Right lobe of liver (tissue), 6 donors: ENCODE measurements at regions not wholly inside any gene's neighbourhood (a gene's known extent, or its start where the extent isn't known, plus 50 kb on each side); places are given as distances from the start of the nearest gene placed in this dataset.

Experiments used
- ATAC-seq, 4 donors: fragments of 200-7000 bp; cut with Tn5 transposase; one replicate each; pipeline ENCODE4 v1.9.1; 2020; ENCODE audit warnings: mild to moderate bottlenecking in 4 of 4, moderate library complexity in 4 of 4
- DNase-seq, 3 donors: peaks; one replicate each; pipeline ENCODE4 v3.0.0-alpha.2; 2020
- H3K27ac ChIP-seq, 3 donors: fragments of 200-600 bp; one replicate each; pipeline ENCODE4 v1.8.0; 2022
- H3K27me3 ChIP-seq, 2 donors: fragments of 200-600 bp; one replicate each; pipeline ENCODE4 v1.8.0; 2022
- H3K36me3 ChIP-seq, 4 donors: fragments of 200-600 bp; sonication (generic) in 1 of 4; one replicate each; pipeline versions ENCODE4 v1.5.1 to v1.8.0; 2017 to 2022; ENCODE audit warnings: control low read depth in 1 of 4
- H3K4me1 ChIP-seq, 4 donors: fragments of 200-600 bp; sonication (generic) in 1 of 4; one replicate each; pipeline versions ENCODE4 v1.5.1 to v1.8.0; 2017 to 2022; ENCODE audit warnings: control low read depth in 1 of 4
- H3K4me3 ChIP-seq, 3 donors: fragments of 200-600 bp; one replicate each; pipeline ENCODE4 v1.8.0; 2022
- H3K9me3 ChIP-seq, 4 donors: fragments of 200-600 bp; sonication (generic) in 1 of 4; one replicate each; pipeline versions ENCODE4 v1.5.1 to v1.8.0; 2017 to 2022; ENCODE audit warnings: control low read depth in 1 of 4
- CTCF ChIP-seq, 4 donors: fragments of 200-600 bp in 3 of 4; fragments of 450-650 bp in 1 of 4; IDR thresholded peaks; one replicate each; pipeline versions ENCODE4 v1.5.1 to v1.8.0; 2016 to 2022; ENCODE audit warnings: antibody characterized with exemption in 4 of 4, mild to moderate bottlenecking in 2 of 4
- POLR2A ChIP-seq: fragments of 450-650 bp; IDR thresholded peaks from one replicate; pipeline ENCODE4 v1.6.1; 2017; ENCODE audit warnings: antibody characterized with exemption, mild to moderate bottlenecking
- WGBS: methylation state at CpG from one replicate; pipeline ENCODE4 v1.1.6; 2018; ENCODE audit warnings: low coverage, low lambda C conversion rate; ENCODE audit not compliant: insufficient coverage; ENCODE audit errors: missing lambda C conversion rate; 5-methylcytosine and 5-hydroxymethylcytosine counted together
- intact Hi-C, 2 donors: fragments of 100-400 bp; cut with DNase I; formaldehyde crosslinking; loops; one replicate each; pipeline versions ENCODE4 v1.11.2 to v1.14.1; 2022
- donor health status: DM: no; HTN: yes; CAD: no.
- donor health status: DM: no; HTN: no; CAD: no.
- donor health status: DM: no; HTN: no; CAD: no.
- donor health status: DM: no; HTN: yes; CAD: no.
- donor health status: DM: no; HTN: yes; CAD: no.

- Histone ChIP-seq H3K27me3 (no peaks in the 10 kb centered on the region), H3K36me3 (no peaks in the 10 kb centered on the region), H3K27ac (no peak overlapping the region), H3K9me3 (no peaks in the 10 kb centered on the region), H3K4me3 (no peak overlapping the region), H3K4me1 (no peaks in the 10 kb centered on the region)
- DNase-seq (no peak), ATAC-seq (no peak)
- intact Hi-C loops, result no loop called here
- TF ChIP-seq CTCF (IDR thresholded peaks at IDR 0.05) (no peak), POLR2A (no peak)
- 44% methylated on average over 4 of the region's 4 CpGs for WGBS
Measured at GRCh38 chr1:198890214-198890930, 251.5 kb downstream of the PTPRC start.

GRCh38 chr1:198892065-198892464 lies 253.2 kb downstream of the PTPRC start:
- peak in 2 of 4 donors; percentile 21 to 31 for ATAC-seq
- TF ChIP-seq POLR2A (no peak), CTCF (IDR thresholded peaks at IDR 0.05) (no peak)
- 18% methylated on average over 1 of the region's 1 CpG for WGBS
- DNase-seq, result no peak
- H3K27ac ChIP-seq, result no peak overlapping the region
- intact Hi-C loops, result no loop called here
- no peaks in the 10 kb centered on the region for H3K27me3 ChIP-seq
- no peak overlapping the region for H3K4me3 ChIP-seq
- no peaks in the 10 kb centered on the region for H3K4me1 ChIP-seq
- no peaks in the 10 kb centered on the region for H3K36me3 ChIP-seq
- H3K9me3 ChIP-seq, result no peaks in the 10 kb centered on the region

DNA sequence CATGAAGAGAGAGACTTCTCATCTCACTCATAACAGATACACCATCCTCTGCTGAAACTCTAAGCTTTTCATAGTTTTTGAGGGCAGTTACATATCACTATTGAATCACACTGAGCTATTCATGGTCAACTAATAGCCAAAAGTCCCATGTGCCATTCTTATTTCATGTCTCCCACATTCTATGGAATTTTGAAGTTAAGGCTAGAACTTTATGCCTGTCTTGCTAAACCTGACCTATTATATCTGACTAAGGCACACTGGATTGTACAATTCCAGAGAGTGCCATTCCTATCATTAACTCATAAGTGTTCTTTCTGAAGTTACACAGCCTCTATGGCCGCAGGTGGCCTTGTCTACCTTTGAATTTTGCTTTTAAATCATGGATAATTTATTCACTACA lies 254.3 kb downstream of the PTPRC start:
- ATAC-seq, result no peak
- intact Hi-C loops, result no loop called here

GRCh38 chr1:198893763-198894444 lies 255.1 kb downstream of the PTPRC start:
- Histone ChIP-seq H3K27ac (no peak overlapping the region), H3K27me3 (no peaks in the 10 kb centered on the region), H3K4me1 (no peaks in the 10 kb centered on the region), H3K9me3 (no peaks in the 10 kb centered on the region), H3K4me3 (no peak overlapping the region), H3K36me3 (no peaks in the 10 kb centered on the region)
- intact Hi-C loops, result no loop called here
- 86% methylated on average over 4 of the region's 4 CpGs for WGBS
- DNase-seq (no peak), ATAC-seq (no peak)
- TF ChIP-seq CTCF (IDR thresholded peaks at IDR 0.05) (no peak), POLR2A (no peak)

More for the DNA sequence above, 254.3 kb downstream of the PTPRC start:
- H3K4me1 ChIP-seq, result no peaks in the 10 kb centered on the region
- no peak for TF ChIP-seq CTCF (IDR thresholded peaks at IDR 0.05)
- TF ChIP-seq POLR2A, result no peak
- DNase-seq, result no peak
- H3K27me3 ChIP-seq, result no peaks in the 10 kb centered on the region
- H3K36me3 ChIP-seq, result no peaks in the 10 kb centered on the region
- no peaks in the 10 kb centered on the region for H3K9me3 ChIP-seq
- WGBS, result 78% methylated on average over 1 of the region's 1 CpG
- no peak overlapping the region for H3K27ac ChIP-seq
- no peak overlapping the region for H3K4me3 ChIP-seq
